Right cardiac atrium (tissue), 5 donors: ENCODE measurements at regions not wholly inside any gene's neighbourhood (a gene's known extent, or its start where the extent isn't known, plus 50 kb on each side); places are given as distances from the start of the nearest gene placed in this dataset.
"Not testable (repeated sequence)": the region's sequence is repeated elsewhere in the genome, so short reads cannot be mapped to it uniquely, and the experiment has no call there.

Experiments used
- ATAC-seq, 2 donors: fragments of 200-7000 bp; cut with Tn5 transposase; one replicate each; pipeline versions ENCODE4 v1.8.0 to v1.9.1; 2020; ENCODE audit warnings: moderate library complexity in 2 of 2, mild to moderate bottlenecking in 1 of 2
- DNase-seq, 3 donors: peaks; one replicate each; pipeline ENCODE4 v3.0.0-alpha.2; 2020
- H3K27ac ChIP-seq: one replicate; pipeline ENCODE4 v1.5.1; 2013; ENCODE audit warnings: mild to moderate bottlenecking, low read length, control low read depth, moderate library complexity
- H3K27me3 ChIP-seq: one replicate; pipeline ENCODE4 v1.6.1; 2013; ENCODE audit not compliant: control insufficient read depth, insufficient read depth
- H3K4me1 ChIP-seq: one replicate; pipeline ENCODE4 v1.6.1; 2013; ENCODE audit warnings: low read length; ENCODE audit not compliant: control insufficient read depth, insufficient read depth
- H3K4me3 ChIP-seq: one replicate; pipeline ENCODE4 v1.5.1; 2013; ENCODE audit warnings: low read length, control low read depth
- H3K9me3 ChIP-seq: one replicate; pipeline ENCODE4 v1.6.1; 2013; ENCODE audit warnings: low read length; ENCODE audit not compliant: control insufficient read depth
- WGBS: extraction: QIAGEN DNeasy Blood & Tissue Kit; methylation state at CpG from one replicate; pipeline ENCODE4 v1.1.7; 2013; 5-methylcytosine and 5-hydroxymethylcytosine counted together
- intact Hi-C, 4 donors: fragments of 100-400 bp; cut with DNase I; formaldehyde crosslinking; loops; one replicate each; pipeline versions ENCODE4 v1.11.0 to v1.14.0; 2022 to 2023
- donor health status: healthy with polysubstance abuse.
- donor health status: DM: no; HTN: yes; CAD: no.
- donor health status: DM: no; HTN: no; CAD: no.
- donor health status: DM: no; HTN: yes; CAD: no; lungs with severe emphysema.
- donor health status: DM: yes; HTN: yes; CAD: no.

GRCh38 chr7:104074529-104074928 lies 85.1 kb upstream of the RELN start:
- H3K4me1 ChIP-seq = no peaks in the 10 kb centered on the region
- intact Hi-C loops = no loop called here
- H3K4me3 ChIP-seq = no peak overlapping the region
- no peak overlapping the region for H3K27ac ChIP-seq
- ATAC-seq (no peak), DNase-seq (no peak)
- H3K9me3 ChIP-seq = no peaks in the 10 kb centered on the region
- WGBS = 48% methylated on average over 1 of the region's 1 CpG
- no peaks in the 10 kb centered on the region for H3K27me3 ChIP-seq

- 95% methylated on average over 25 of the region's 25 CpGs for WGBS
- H3K4me3 ChIP-seq, intact Hi-C loops, ATAC-seq, H3K27me3 ChIP-seq, H3K27ac ChIP-seq, H3K9me3 ChIP-seq, H3K4me1 ChIP-seq: not testable (repeated sequence)
- peak in 2 of 3 donors; percentile 28 to 54 for DNase-seq
These were observed 82.2 kb upstream of the RELN start for GRCh38 chr7:104071641-104072040.

DNA sequence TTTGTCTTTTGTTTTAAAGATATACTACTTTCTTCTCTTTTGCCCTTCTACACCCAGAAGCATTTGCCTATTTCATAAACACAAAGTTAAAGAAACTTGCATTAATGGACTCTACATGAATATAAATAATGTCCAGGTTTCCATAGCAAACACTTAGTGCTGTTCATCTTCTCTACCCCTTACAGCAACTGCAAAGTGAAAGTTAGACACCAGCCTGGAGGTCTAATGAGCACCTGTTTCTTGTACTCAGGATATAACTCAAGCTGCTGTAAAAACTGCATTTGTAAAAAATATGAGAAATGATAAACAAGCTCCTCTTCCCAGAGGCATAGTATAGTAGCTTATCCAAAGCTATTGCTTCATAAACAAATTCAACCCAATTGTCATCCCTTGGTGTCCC lies 76.0 kb upstream of the RELN start:
- no peak overlapping the region for H3K27ac ChIP-seq
- intact Hi-C loops = no loop called here

GRCh38 chr7:104064969-104065387 lies 75.5 kb upstream of the RELN start:
- no peaks in the 10 kb centered on the region for H3K27me3 ChIP-seq
- no peak overlapping the region for H3K27ac ChIP-seq
- no peaks in the 10 kb centered on the region for H3K9me3 ChIP-seq
- no peak overlapping the region for H3K4me3 ChIP-seq
- 66% methylated on average over 1 of the region's 1 CpG for WGBS
- DNase-seq (no peak), ATAC-seq (no peak)
- intact Hi-C loops = no loop called here
- H3K4me1 ChIP-seq = no peaks in the 10 kb centered on the region

More for the DNA sequence above, 76.0 kb upstream of the RELN start:
- Histone ChIP-seq H3K4me1 (no peaks in the 10 kb centered on the region), H3K4me3 (no peak overlapping the region), H3K27me3 (no peaks in the 10 kb centered on the region), H3K9me3 (no peaks in the 10 kb centered on the region)
- DNase-seq (no peak), ATAC-seq (no peak)

- H3K4me1 ChIP-seq, H3K27me3 ChIP-seq, H3K4me3 ChIP-seq, DNase-seq, H3K27ac ChIP-seq, intact Hi-C loops, H3K9me3 ChIP-seq, ATAC-seq: not testable (repeated sequence)
- WGBS = 82% methylated on average over 2 of the region's 2 CpGs
These were observed 74.3 kb upstream of the RELN start for GRCh38 chr7:104063797-104064196.

DNA sequence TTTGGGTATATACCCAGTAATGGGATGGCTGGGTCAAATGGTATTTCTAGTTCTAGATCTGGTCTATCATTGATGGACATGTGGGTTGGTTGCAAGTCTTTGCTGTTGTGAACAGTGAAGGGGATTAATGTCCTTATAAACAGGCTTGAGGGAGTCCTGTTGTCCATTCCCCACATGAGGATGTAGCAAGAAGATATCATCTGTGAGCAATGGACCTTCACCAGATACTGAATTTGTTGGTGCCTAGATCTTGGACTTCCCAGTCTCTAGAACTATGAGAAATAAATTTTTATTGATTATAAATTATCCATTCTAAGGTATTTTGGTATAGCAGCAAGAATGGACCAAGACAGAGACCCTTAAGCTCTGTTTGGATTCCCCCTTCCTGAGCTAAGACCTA lies 72.2 kb upstream of the RELN start:
- no peak for DNase-seq
- no peaks in the 10 kb centered on the region for H3K9me3 ChIP-seq
- H3K4me3 ChIP-seq = no peak overlapping the region
- H3K4me1 ChIP-seq = no peaks in the 10 kb centered on the region
- no peak for ATAC-seq
- intact Hi-C loops = no loop called here
- no peaks in the 10 kb centered on the region for H3K27me3 ChIP-seq
- no peak overlapping the region for H3K27ac ChIP-seq

DNA sequence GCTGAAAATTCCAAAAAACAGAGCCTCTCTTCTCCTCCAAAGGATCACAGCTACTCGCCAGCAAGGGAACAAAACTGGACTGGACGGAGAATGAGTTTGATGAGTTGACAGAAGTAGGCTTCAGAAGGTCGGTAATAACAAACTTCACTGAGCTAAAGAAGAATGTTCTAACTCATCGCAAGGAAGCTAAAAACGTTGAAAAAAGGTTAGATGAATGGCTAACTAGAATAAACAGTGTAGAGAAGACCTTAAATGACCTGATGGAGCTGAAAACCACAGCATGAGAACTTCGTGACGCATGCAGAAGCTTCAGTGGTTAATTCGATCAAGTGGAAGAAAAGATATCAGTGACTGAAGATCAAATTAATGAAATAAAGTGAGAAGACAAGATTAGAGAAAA lies 70.4 kb upstream of the RELN start:
- DNase-seq, H3K4me3 ChIP-seq, H3K4me1 ChIP-seq, ATAC-seq, H3K9me3 ChIP-seq, intact Hi-C loops, H3K27ac ChIP-seq, H3K27me3 ChIP-seq: not testable (repeated sequence)
- WGBS = 84% methylated on average over 8 of the region's 8 CpGs

DNA sequence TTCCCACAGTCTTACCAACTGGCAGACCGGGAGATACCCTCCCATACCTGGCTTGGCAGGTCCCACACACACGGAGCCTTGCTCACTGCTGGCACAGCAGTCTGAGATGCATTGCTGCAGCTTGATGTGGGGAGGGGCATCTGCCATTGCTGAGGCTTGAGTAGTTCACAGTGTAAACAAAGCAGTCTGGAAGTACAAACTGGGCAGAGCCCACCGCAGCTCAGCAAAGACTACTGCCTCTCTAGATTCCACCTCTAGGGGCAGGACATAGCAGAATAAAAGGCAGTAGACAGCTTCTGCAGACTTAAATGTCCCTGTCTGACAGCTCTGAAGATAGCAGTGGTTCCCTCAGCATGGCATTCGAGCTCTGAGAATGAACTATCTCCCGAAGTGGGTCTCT lies 69.6 kb upstream of the RELN start:
- Histone ChIP-seq H3K27me3 (no peaks in the 10 kb centered on the region), H3K4me1 (no peaks in the 10 kb centered on the region), H3K9me3 (no peaks in the 10 kb centered on the region), H3K4me3 (no peak overlapping the region), H3K27ac (no peak overlapping the region)
- DNase-seq (peak in 1 of 3 donors; percentile 38), ATAC-seq (no peak)
- intact Hi-C loops = no loop called here
- WGBS = 68% methylated on average over 5 of the region's 5 CpGs

- WGBS = 86% methylated on average over 1 of the region's 1 CpG
- Histone ChIP-seq H3K9me3 (no peaks in the 10 kb centered on the region), H3K27me3 (no peaks in the 10 kb centered on the region), H3K27ac (no peak overlapping the region), H3K4me1 (no peaks in the 10 kb centered on the region), H3K4me3 (no peak overlapping the region)
- intact Hi-C loops = no loop called here
- DNase-seq = no peak
- ATAC-seq = no peak
These were observed 64.9 kb upstream of the RELN start for GRCh38 chr7:104054362-104054761.

DNA sequence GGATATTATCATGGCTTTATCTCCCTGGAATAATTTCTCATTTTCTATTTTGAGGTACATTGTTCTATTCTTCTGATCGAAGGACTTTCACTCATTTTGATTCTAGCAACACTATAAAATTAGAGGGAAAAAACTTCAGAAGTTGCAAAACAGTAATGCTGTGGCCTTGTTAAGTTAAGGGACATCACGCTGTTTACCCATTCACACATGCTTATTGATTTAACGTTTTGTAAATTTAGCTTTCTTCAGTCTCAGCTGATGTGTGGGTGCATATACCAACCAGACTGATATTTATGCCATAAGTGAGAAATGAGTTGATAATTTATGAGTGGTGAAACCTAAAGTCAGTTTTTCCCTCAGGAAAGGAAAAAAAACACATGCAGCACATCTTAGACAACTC lies 63.5 kb upstream of the RELN start:
- WGBS = 66% methylated on average over 3 of the region's 3 CpGs

GRCh38 chr7:104048055-104048454 lies 58.6 kb upstream of the RELN start:
- Histone ChIP-seq H3K27me3 (no peaks in the 10 kb centered on the region), H3K4me1 (no peaks in the 10 kb centered on the region), H3K9me3 (no peaks in the 10 kb centered on the region), H3K4me3 (no peak overlapping the region), H3K27ac (no peak overlapping the region)
- DNase-seq = no peak
- 62% methylated on average over 2 of the region's 2 CpGs for WGBS
- ATAC-seq = no peak
- intact Hi-C loops = no loop called here

More for the DNA sequence above, 63.5 kb upstream of the RELN start:
- Histone ChIP-seq H3K27ac (no peak overlapping the region), H3K27me3 (no peaks in the 10 kb centered on the region), H3K4me1 (no peaks in the 10 kb centered on the region), H3K9me3 (no peaks in the 10 kb centered on the region), H3K4me3 (no peak overlapping the region)
- no peak for ATAC-seq
- DNase-seq = no peak
- intact Hi-C loops = no loop called here

GRCh38 chr7:104045183-104045582 lies 55.7 kb upstream of the RELN start:
- Histone ChIP-seq H3K9me3 (no peaks in the 10 kb centered on the region), H3K4me1 (no peaks in the 10 kb centered on the region), H3K27ac (no peak overlapping the region), H3K4me3 (no peak overlapping the region), H3K27me3 (no peaks in the 10 kb centered on the region)
- no peak for ATAC-seq
- intact Hi-C loops = no loop called here
- WGBS = 77% methylated on average over 3 of the region's 3 CpGs
- no peak for DNase-seq
